ENCODE measurements at regions not wholly inside any gene's neighbourhood (a gene's known extent, or its start where the extent isn't known, plus 50 kb on each side); places are given as distances from the start of the nearest gene placed in this dataset.

- DNase-seq, result no peak
- Histone ChIP-seq H3K27ac (peak overlapping the region in 1 of 8 donors; percentile 15), H3K4me3 (no peak overlapping the region), H3K36me3 (no peaks in the 10 kb centered on the region), H3K9me3 (no peaks in the 10 kb centered on the region), H3K27me3 (replicated peaks in 1 of 7) (no peaks in the 10 kb centered on the region), H3K4me1 (peaks cover 9 to 47% (median 34%) of the 10 kb centered on the region in 6 donors)
- intact Hi-C loops (cut with DNase I; ENCODE audit: low total_unique reads), result no loop called here
- 38 to 44% (median 40%) methylated on average over 3 of the region's 3 CpGs for WGBS, 5 donors
- TF ChIP-seq POLR2AphosphoS5 (IDR thresholded peaks at IDR 0.05) (no peak), POLR2A (IDR thresholded peaks at IDR 0.05) (no peak)
- TF ChIP-seq, protein P1, sequence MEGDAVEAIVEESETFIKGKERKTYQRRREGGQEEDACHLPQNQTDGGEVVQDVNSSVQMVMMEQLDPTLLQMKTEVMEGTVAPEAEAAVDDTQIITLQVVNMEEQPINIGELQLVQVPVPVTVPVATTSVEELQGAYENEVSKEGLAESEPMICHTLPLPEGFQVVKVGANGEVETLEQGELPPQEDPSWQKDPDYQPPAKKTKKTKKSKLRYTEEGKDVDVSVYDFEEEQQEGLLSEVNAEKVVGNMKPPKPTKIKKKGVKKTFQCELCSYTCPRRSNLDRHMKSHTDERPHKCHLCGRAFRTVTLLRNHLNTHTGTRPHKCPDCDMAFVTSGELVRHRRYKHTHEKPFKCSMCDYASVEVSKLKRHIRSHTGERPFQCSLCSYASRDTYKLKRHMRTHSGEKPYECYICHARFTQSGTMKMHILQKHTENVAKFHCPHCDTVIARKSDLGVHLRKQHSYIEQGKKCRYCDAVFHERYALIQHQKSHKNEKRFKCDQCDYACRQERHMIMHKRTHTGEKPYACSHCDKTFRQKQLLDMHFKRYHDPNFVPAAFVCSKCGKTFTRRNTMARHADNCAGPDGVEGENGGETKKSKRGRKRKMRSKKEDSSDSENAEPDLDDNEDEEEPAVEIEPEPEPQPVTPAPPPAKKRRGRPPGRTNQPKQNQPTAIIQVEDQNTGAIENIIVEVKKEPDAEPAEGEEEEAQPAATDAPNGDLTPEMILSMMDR (IDR thresholded peaks at IDR 0.05 in 8 of 11, conservative IDR thresholded peaks at IDR 0.05 in 3 of 11), result no peak
Measured at GRCh38 chr13:50598338-50598737, 245.2 kb downstream of the DLEU7 start.

- H3K4me3 ChIP-seq, result no peak overlapping the region
- intact Hi-C loops (cut with DNase I; ENCODE audit: low total_unique reads), result no loop called here
- no peaks in the 10 kb centered on the region for H3K36me3 ChIP-seq
- no peaks in the 10 kb centered on the region for H3K27me3 ChIP-seq (replicated peaks in 1 of 7)
- TF ChIP-seq POLR2AphosphoS5 (IDR thresholded peaks at IDR 0.05), result no peak
- no peak for TF ChIP-seq POLR2A (IDR thresholded peaks at IDR 0.05)
- TF ChIP-seq, protein P1 (IDR thresholded peaks at IDR 0.05 in 8 of 11, conservative IDR thresholded peaks at IDR 0.05 in 3 of 11), result no peak
- H3K27ac ChIP-seq, result no peak overlapping the region
- no peaks in the 10 kb centered on the region for H3K9me3 ChIP-seq
- peaks cover 9 to 40% (median 28%) of the 10 kb centered on the region in 6 donors for H3K4me1 ChIP-seq
- no peak for DNase-seq
- 33 to 54% (median 50%) methylated on average over 5 of the region's 5 CpGs for WGBS, 5 donors
Measured at GRCh38 chr13:50599046-50599445, 244.4 kb downstream of the DLEU7 start.

DNA sequence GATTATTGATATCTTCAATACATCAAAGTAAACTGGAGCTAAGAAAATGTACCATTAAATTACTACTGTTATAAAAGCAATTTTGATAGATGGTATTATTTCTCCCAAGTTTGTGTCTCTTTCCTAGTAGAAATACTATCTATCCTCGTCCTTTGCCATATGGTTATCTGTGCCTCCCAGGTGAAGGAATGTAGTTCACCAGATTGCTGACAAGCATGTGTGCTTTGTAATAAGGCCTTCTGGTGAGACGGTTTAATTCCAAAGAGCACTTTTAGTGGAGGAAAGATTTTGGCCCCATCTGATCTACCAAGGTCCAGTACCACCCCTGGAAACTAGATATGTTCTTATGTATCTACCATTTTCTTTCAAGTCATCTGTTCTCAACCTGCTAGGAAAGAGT is 243.6 kb downstream of the DLEU7 start:
- Histone ChIP-seq H3K27me3 (replicated peaks in 1 of 7) (no peaks in the 10 kb centered on the region), H3K36me3 (no peaks in the 10 kb centered on the region), H3K4me1 (peaks cover 5 to 31% (median 19%) of the 10 kb centered on the region in 6 donors), H3K27ac (no peak overlapping the region), H3K9me3 (no peaks in the 10 kb centered on the region), H3K4me3 (no peak overlapping the region)
- no peak for DNase-seq
- intact Hi-C loops (cut with DNase I; ENCODE audit: low total_unique reads), result no loop called here
- WGBS, 5 donors, result 41 to 75% (median 57%) methylated on average over 2 of the region's 2 CpGs
- TF ChIP-seq, protein P1 (IDR thresholded peaks at IDR 0.05 in 8 of 11, conservative IDR thresholded peaks at IDR 0.05 in 3 of 11), result no peak
- TF ChIP-seq POLR2A (IDR thresholded peaks at IDR 0.05) (no peak), POLR2AphosphoS5 (IDR thresholded peaks at IDR 0.05) (no peak)

DNA sequence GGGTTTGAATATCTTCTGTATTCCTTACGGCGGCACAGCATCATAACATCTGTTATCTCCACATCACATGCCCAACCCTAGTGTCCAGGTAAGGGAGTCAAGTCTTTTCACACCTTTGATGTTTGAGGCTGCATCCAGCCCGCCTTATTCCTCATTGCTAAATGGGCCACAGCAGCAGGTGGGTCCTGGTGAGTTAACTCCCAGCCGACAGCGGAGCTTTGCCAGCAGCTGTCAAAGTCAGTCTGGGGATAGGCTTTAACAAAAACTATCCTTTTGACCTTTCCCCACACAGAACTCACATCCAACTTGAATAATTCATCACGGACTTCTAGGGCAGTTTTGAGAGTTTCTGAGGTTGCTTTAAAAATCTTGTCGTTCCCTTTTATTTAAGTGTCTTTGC is 235.1 kb downstream of the DLEU7 start:
- 86 to 90% (median 90%) methylated on average over 7 of the region's 7 CpGs for WGBS, 5 donors
- H3K4me1 ChIP-seq, result peaks cover 0 to 6% (median 0%) of the 10 kb centered on the region in 6 donors
- DNase-seq, result no peak
- no peak overlapping the region for H3K4me3 ChIP-seq
- H3K27ac ChIP-seq, result no peak overlapping the region
- H3K27me3 ChIP-seq (replicated peaks in 1 of 7), result no peaks in the 10 kb centered on the region
- H3K9me3 ChIP-seq, result no peaks in the 10 kb centered on the region
- TF ChIP-seq POLR2A (IDR thresholded peaks at IDR 0.05), result no peak
- H3K36me3 ChIP-seq, result no peaks in the 10 kb centered on the region
- intact Hi-C loops (cut with DNase I; ENCODE audit: low total_unique reads), result no loop called here

DNA sequence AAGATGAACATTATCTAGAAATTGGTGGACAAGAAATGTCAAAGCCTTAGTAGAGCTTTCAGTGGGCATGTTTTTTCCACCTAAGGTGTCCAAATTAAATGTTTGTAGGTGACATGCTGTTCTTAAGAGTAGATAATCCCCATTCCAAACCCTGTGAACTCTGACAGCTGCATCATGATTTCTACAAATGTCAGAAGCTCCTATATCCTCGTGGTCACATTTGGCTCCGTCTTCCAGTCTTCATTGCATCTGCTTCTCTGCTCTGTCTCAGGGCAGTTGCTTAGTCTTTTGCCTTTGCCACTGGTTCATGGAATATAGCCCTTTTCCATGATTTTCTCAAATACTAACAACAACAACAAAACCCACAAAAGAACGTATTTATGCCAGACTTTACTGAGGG is 234.5 kb downstream of the DLEU7 start:
- DNase-seq, result no peak
- TF ChIP-seq, protein P1 (IDR thresholded peaks at IDR 0.05 in 8 of 11, conservative IDR thresholded peaks at IDR 0.05 in 3 of 11), result no peak
- no peak for TF ChIP-seq POLR2AphosphoS5 (IDR thresholded peaks at IDR 0.05)
- TF ChIP-seq POLR2A (IDR thresholded peaks at IDR 0.05), result no peak
- Histone ChIP-seq H3K27me3 (replicated peaks in 1 of 7) (no peaks in the 10 kb centered on the region), H3K4me1 (peaks cover 0 to 6% (median 0%) of the 10 kb centered on the region in 6 donors), H3K4me3 (no peak overlapping the region), H3K36me3 (no peaks in the 10 kb centered on the region), H3K9me3 (no peaks in the 10 kb centered on the region), H3K27ac (no peak overlapping the region)
- 73 to 91% (median 85%) methylated on average over 3 of the region's 3 CpGs for WGBS, 5 donors
- intact Hi-C loops (cut with DNase I; ENCODE audit: low total_unique reads), result no loop called here
